ENCODE measurements at regions not wholly inside any gene's neighbourhood (a gene's known extent, or its start where the extent isn't known, plus 50 kb on each side); places are given as distances from the start of the nearest gene placed in this dataset.

DNA sequence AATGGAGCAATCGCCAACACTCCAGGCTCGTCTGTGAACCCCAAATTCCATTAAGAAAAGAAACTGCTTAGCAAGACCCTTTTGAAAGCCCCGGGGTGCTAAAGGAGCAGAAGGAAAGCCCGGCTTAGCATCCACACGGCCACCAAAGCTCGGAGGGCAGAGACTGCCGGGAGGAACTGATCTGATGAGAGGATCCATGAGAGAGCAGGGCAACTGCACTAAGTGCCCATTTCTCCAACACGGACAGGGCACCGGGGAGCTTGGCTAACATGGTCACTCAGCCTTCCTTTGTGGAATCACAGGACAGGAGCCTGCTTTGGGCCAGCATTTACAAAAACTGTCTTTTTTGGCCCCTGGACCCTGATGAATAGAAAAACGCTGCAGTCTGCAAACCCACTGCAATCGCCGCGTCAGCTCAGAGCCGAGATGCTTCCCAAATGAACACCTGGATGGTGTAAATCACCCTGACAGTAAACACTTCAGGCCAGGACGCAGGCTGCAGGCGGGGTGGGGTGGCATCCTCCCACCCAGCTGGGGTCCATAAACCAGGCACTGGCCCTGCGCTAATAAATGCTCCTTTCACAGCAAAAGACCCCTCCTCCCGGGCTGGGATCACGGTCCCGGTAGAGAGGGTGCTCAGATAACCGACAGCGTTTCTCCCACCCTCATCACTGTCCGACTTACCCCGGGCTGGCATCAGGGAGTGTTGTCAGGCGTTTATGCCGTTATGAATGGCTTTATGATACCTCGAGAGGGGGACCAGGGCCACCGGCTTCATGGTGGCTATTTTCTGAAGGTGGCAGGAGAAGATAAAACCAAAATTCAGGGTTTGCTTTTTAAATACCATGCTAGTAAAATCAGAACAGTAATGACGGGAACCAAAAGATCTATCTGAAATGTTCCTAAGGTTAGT is 299.5 kb downstream of the IRF8 start:
- DNase-seq (ENCODE audit: low spot score) = no peak

DNA sequence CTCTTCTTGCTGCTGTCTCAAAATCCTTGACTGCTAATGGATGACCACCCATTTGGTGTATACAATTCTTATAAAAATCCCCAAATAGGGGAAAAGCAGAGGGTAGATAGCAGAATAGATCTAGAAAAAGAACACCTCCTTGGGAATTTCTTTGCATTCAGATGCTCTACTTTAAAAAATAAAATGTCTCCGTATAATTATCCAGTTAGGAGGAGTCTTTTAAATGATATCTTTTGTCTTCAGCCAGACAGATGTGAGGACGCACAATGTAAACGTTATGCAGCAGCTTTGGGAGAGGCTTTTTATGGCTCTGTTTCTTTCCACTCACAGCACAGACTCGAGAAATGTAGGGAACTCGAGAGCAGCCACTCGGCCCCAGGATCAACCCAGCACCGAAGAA is 300.2 kb downstream of the IRF8 start:
- DNase-seq (ENCODE audit: low spot score) = no peak

DNA sequence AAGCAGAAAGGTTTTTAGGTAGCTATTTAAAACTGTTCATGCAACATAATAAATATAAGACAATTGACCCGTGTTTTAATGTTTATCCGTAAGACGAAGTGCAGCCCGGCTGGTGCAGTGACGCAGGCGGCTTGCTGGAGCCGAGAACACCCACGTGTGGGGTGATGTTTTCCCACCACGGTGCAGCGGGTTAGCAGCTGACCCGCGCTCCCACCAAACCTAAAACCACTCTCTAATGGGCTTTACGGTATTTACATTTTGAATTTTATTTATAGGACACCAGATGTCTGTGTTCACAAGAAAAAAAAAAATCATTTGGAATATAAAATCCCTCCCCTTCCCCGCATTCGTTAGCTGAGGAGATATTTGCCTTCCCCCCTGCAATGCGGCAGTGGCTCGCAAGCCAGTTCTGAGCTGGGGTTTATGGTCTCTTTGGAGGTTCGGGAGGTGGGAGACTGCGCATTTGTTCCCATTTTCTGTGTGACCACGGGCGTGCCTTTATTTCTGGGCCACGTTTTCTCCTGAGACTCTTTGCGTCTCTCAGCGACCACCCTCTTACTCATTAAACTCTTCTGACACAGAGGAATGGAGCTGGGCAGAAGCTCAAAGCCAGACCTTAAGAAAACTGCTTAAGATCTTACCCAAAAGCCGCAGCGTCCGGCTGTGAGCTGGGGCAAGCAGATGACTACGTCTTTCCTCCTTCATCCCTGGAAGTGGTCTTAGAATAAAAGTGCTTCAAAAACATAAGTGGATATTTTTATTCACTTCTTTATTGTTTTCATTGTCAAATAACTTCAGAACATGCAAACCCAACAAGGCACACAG is 301.1 kb downstream of the IRF8 start:
- DNase-seq (ENCODE audit: low spot score) = no peak

DNA sequence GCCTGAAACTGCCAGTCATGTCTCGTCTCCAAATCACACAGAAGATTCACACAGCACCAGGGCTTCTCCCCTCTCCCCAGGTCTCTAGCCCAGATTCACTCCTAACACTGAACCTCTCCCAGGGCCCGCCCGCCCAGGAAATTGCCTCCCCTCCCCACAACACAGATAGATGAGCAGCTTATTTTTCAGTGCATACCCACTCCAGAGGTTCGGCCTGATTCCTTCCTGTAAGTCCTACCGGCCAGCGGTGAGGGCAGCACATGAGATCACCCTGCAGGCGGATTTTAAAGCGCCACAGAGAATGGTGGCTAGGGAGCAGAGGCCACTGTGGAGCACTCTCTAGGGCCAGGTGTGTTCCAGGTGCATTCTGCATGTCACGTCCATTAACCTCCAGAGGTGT is 301.8 kb downstream of the IRF8 start:
- no peak for DNase-seq (ENCODE audit: low spot score)

DNA sequence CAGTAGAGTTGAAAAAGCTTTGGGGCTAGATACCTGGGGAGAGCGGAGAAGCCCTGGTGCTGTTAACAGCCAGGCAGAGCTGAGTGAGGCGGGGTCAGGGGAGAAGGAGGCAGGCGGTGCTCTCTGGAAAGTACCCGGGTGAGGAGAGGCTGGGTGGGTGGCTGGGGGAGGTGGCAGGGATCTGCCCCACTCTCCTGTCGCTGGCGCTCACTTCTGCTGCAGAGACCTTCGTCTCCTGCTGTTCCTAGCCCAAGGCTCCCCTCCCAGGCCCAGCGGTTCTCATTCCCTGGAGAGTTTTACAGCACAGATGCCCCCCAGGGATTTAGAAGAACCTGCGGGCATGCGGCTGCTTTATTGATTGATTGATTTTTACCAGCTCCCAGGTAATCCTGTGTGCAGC is 302.8 kb downstream of the IRF8 start:
- no peak for DNase-seq (ENCODE audit: low spot score)

DNA sequence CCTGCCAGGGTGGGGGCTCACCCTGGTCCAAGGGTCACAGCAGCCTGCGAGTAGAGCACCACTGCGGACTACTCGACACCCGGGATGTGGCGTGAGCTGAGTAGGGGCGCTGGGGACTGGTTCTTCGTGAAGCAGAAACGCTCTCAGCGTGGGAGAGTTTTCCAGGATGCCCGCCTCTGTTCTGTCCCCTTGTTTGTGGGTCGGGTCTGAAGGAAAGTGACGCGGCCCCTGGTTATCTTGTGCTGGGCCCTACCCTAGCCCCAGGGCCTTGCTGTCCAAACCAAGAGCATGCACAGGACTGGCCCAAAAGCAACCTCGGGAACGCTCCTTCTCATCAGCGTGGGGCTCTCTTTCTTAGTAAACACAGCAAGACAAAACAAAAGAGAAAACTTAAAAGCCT is 303.3 kb downstream of the IRF8 start:
- DNase-seq (ENCODE audit: low spot score) = no peak

DNA sequence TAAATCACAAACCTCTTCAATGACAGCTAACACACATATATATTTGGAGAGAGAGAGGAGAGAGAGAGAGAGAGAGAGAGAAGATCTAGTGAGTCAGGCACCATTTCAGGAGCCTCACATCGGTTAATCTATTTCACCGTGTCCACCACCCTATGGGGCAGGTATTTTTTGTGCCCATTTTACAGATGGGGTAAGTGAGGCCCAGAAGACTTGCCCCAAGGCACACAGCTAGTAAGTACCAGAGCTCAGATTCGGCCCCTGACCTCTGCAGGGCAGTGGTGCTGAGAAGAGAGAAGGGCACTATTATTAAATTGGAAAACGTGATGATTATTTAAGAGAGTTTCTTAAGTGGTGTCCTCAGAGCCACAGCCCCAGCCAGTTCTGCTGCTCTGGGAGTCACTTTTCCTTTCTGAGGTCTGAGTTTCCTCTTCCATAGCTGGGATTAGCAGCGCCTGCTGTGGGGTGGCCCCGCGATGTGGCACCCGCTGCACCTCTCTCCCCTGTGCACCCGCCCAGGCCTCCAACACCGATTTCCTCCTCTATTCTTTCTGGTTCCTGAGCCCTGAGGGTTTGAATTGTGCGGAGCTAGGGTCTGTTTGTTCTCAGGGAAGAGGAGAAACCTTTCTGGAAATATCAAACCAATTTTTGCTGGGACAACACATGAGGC is 303.9 kb downstream of the IRF8 start:
- DNase-seq (ENCODE audit: low spot score) = no peak

DNA sequence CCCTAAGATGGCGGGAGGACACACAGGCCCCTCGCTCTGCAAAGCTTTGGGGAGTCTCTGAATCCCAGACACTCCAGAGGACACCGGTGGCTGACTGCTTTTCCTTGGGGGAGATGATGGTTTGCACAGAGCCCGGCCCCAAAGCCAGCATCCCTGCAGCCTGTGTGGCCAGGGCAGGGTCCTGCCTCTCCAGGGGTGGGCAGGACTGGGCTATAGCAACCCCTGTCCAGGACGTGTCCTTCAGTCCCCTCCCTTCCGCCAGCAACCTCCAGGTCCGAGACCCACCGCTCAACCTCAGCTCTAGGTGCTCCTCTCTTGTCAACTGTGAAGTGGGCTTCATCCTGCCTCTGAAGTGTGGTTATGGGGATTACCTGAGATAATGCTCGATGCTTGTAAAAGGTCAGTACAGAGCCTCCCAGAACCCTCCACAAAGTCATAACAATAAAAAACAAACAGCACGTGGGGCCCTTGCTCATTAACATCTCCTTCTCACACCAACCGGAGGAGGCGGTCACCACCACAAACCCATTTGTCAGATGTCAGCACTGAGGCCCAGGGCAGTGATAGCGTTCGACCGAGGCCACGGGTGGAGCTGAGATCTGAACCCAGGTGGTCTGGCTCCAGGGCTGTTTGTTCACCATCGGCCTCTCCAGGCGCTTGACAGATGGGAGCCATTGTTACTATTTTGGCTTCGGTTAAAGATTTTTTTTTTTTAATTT is 304.8 kb downstream of the IRF8 start:
- no peak for DNase-seq (ENCODE audit: low spot score)

DNA sequence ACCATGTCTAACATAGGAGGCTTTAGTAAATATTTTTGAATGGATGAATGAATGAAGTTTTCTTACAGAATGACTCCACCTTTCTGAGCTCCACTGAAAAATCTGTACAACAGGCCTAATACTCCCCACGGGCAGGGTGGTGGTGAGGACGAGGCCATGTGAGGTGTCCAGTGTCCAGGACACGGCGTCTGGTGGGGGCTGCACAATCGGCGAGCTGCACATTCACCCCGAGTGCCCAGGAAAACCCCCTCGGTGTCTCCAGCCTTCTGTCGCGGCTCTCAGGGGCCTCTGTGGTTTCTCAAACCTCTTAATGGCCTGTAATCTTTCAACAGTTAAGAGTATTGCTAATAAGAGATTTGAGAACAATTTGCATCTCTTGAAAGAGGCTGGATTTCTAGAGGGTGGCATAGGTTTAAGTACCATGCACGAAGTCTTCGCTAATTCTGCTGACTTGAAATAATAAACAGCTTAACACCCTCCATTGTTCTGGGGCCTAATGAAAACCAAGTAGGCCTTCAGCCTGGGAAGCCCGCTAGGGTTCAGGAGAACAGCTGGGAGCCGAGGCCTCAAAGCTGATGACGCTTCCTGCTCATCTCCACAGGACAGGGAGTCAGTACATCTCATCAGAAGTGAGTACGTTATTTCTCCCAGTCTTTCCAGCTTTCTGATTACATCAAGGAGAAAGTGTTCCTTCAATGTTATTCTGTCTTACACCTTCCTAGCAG is 304.6 kb upstream of the FOXF1 start:
- no peak for DNase-seq (ENCODE audit: low spot score)

DNA sequence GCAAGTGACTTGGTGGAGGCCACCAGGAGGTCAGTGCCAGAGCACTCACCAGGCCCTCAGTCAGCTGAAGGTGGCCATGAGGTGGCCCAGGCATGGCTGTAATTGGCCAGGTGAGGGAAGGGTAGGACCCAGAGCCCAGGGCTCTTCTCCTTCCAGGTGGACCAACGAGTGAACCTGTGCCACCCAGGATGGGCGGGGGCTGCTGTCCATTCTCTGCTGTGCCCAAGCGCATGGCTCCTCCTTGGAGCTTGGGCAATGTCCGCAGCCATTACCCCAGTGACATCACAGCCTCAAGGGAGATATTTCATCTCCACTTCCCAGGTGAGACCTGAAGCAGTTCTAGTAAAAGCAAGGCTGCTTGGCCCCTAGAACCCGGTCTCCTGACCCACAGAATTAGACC is 303.0 kb upstream of the FOXF1 start:
- no peak for DNase-seq (ENCODE audit: low spot score)

DNA sequence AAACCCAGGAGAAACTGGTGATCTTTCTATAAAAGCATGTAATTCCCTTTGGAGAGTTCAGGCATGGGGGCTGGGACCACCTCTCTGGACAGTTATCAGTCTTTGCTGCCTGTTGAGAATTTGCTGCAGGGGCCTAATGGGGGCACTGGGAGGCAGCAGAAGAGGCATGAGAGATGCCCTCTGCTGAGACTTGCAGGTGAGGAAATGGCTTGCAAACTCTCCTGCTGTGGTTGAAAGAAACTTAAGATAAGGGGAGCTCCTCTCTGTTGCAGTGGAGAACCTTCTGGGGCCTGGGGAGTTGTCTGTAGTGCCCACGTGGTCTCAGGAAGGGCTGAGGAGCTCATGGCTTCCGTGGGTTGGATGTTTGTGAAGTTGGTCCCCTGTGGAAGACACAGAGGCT is 301.1 kb upstream of the FOXF1 start:
- DNase-seq (ENCODE audit: low spot score) = no peak

DNA sequence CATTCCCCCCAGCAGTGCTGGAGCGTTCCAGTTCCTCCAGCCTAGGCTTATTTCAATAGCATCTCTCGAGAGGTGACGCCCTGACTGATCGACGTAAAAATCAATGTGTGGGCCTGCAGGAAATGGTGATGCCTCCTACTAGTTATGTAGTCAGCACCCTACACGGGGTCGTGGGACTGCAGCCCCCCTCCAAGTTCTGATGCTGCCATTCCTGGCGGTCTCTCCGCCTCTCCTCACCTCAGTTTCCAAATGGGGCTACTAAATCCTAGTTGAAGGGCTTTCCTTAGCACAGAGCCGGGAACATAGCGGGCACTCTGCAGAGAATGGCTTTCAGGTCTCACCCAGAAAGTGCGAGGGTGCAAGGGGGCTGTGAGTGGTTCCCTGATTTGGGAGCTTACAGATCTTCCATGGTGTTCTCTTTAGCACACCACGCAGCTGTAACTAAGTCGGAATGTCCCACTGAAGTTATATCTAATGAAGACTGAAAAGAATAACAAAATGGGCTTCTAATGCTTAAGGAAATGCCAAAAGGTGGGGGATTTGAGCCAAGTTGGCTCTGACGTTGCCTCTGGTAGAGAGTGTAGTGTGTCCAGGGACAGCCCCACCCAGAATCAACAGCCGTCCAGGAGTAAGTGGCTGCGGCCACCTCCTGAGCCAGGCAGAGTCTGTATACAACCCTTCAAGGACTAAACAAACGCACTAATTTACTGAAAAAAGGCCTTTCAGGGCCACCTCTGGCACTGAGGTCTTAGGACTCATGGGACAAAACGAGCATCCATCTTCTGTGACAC is 299.7 kb upstream of the FOXF1 start:
- DNase-seq (ENCODE audit: low spot score) = no peak

DNA sequence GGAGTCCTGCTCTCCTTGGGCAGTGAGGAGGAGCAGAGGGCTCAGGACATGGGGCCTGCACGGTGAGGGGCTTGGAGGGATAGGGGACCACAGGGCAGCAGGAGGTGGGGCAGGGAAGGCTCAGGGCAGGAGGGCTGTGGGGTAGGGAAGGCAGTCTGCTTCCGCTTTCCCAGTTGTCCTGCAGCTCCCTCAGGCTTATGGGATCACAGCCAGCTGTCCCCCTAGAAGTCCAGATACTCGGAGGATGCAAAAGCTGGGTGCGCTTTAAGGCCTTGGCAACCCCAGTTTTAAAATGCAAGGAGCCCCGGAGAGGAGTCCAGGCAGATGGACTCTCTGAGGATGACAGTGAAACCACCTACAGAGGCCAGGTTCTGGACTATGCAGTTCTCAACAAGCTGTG is 299.1 kb upstream of the FOXF1 start:
- DNase-seq (ENCODE audit: low spot score) = no peak

DNA sequence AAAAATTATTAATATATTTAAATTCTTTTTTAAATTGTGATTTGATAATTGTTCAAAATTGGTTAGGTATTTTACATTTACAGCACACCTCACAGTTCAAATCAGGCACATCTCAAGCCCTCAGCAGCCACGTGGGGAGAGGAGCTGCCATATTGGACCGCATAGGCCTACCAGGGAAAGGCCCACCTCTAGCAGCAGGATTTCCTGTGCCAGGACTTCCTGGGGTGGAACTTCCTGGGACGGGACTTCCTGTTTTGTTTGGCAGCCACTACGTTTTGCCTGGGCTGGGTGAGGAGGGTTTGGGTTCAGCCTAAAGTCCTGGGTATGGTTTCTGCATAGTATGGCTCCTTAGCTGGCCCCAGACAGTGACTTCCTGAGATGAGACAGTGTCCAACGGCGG is 298.5 kb upstream of the FOXF1 start:
- DNase-seq (ENCODE audit: low spot score) = no peak

DNA sequence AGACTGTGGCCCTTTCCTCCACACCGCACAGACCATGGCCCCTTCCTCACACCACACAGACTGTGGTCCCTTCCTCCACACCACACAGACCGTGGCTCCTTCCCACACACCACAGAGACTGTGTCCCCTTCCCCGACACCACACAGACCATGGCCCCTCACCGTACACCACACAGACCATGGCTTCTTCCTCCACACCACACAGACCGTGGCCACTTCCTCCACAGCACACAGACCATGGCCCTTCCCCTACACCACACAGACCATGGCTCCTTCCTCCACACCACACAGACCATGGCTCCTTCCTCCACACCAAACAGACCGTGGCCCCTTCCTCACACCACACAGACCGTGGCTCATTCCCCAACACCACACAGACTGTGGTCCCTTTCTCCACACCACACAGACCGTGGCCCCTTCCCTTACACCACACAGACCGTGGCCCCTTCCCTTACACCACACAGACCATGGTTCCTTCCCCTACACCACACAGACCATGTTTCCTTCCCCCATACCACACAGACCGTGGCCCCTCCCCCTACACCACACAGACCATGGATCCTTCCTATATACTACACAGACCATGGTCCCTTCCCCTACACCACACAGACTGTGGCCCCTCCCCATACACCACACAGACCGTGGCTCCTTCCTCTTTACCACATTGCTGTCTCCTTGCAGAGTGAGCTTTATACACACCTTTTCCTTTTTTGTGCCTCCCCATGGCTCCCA is 297.5 kb upstream of the FOXF1 start:
- DNase-seq (ENCODE audit: low spot score) = no peak

DNA sequence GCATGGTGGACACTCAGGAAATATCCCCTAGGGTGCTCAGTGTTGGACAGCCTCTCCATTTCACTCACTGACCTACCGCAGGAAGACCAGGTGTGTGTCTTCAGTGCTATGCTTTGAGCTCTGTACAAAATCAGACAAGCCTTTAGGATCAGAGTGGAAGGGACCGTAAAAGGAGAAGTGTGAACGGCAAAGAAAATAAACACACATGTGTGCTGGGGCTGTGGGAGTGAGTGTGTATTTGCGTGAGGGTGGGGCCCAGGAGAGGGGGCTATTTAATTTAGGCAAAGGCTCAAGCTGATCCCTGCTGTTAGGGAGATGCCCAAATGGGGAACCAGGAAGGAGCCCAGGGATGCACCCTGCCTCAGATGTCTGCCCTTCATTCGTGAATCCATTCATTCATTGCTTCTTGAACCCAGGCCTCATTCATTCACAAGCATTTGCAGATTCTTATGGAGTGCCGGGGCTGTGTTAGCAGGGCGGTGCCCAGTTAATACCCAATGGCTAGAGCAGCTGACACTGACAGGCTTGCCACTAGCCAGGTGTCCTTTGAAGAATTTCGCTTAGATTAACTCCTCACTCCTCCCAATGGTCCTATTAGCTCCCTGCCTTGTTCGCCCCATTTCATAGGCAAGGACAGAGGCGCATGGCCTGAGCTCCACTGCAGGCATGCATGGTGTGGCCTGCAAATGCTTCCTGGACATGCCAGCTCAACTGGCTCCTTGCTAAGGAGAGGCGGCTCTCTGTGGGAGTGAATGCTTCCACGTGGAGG is 296.7 kb upstream of the FOXF1 start:
- no peak for DNase-seq (ENCODE audit: low spot score)

DNA sequence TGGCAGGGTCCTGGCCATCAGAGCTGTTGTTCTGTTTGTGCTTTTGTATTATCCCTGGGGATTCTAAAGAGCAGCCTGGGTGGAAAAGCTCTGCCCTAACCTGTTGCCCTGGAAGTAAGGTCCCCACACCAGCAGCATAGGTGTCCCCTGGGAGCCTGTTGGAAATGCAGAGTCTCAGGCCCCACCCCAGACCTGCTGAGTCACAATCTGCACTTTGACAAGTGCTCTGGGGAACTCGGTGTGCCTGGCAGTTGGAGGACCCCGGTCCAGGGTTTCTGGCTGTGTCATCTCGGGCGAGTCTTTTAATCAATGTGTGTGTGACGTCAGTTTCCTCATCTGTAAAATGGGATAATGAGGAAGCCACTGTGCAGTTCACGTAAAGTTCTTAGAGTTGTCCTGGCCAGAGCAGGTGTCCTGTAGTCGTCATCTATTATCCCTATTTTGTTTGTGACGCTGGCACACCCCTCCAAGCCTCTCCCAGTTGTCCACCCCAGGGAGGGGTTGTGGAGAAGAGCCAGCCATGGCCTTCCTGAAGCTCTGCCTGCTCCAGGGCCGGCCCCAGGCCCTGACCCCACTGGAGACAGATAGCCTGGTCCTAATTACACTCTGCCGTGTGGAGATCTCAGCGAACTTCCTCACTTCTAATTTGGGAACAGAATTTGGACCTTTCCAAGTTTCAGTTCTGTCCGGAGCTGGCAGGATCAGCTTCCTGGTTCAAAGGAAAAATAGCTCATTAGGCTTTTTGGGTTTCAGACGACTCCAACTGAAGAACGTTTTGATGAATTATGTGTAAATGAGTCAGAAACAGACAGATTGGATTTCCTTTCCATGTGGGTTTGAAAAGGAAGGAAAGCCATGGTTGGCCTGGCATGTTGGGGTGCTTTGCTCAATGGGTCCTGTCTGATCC is 295.7 kb upstream of the FOXF1 start:
- DNase-seq (ENCODE audit: low spot score) = no peak
